HEK293 (cell line): ENCODE measurements at regions not wholly inside any gene's neighbourhood (a gene's known extent, or its start where the extent isn't known, plus 50 kb on each side); places are given as distances from the start of the nearest gene placed in this dataset.

Source experiments
- CTCF ChIA-PET: fragments of 350-600 bp; formaldehyde crosslinking; extraction: SDS; loops from one replicate; lab custom pipeline; 2021; ENCODE audit warnings: antibody characterized with exemption; lab: Yijun Ruan, JAX
- POLR2A ChIA-PET: fragments of 300-600 bp; formaldehyde crosslinking; extraction: SDS; loops from one replicate; lab custom pipeline; 2020; ENCODE audit warnings: antibody characterized with exemption, inconsistent platforms; lab: Yijun Ruan, JAX
- H3K27ac ChIP-seq: fragments of 200-500 bp; sonication (Bioruptor generic); 2 replicates; pipeline ENCODE4 v1.5.1; 2014; ENCODE audit warnings: low read depth, low read length, control low read depth, inconsistent platforms; ENCODE audit errors: extremely low read depth
- H3K36me3 ChIP-seq, 2 experiments: fragments of 200-500 bp in 1 of 2; sonication (Bioruptor generic) in 1 of 2; 1 replicate in 1 of 2; 2 replicates in 1 of 2; pipeline ENCODE4 v1.5.1; 2014 to 2017; ENCODE audit warnings: inconsistent platforms in 2 of 2, low read length in 2 of 2; ENCODE audit not compliant: control insufficient read depth in 2 of 2, insufficient read depth in 1 of 2
- H3K4me1 ChIP-seq: fragments of 200-500 bp; sonication (Bioruptor generic); 2 replicates; pipeline ENCODE4 v1.5.1; 2014; ENCODE audit warnings: mild to moderate bottlenecking, low read length, inconsistent platforms; ENCODE audit not compliant: control insufficient read depth, insufficient read depth
- H3K4me3 ChIP-seq: 2 replicates; pipeline ENCODE4 v1.5.1; 2011; ENCODE audit warnings: low read depth, mild to moderate bottlenecking, control low read depth, low read length, moderate library complexity
- H3K9me3 ChIP-seq: fragments of 200-500 bp; sonication (Bioruptor generic); 2 replicates; pipeline ENCODE4 v1.5.1; 2014; ENCODE audit warnings: low read depth, low read length, inconsistent platforms; ENCODE audit not compliant: control insufficient read depth, insufficient read depth
- BCL11B ChIP-seq: fragments of 450-650 bp; formaldehyde crosslinking; IDR thresholded peaks from 2 replicates; pipeline ENCODE4 v1.5.1; 2016; ENCODE audit warnings: low read depth, missing biosample characterization, missing genetic modification characterization
- HIC1 ChIP-seq: fragments of 450-650 bp; formaldehyde crosslinking; IDR thresholded peaks from 2 replicates; pipeline ENCODE4 v1.5.1; 2016; ENCODE audit warnings: missing biosample characterization, missing genetic modification characterization
- MEIS1 ChIP-seq: sonication (generic); formaldehyde crosslinking; IDR thresholded peaks from 2 replicates; pipeline ENCODE4 v1.8.1; 2022; ENCODE audit warnings: missing genetic modification reagents, mild to moderate bottlenecking, borderline replicate concordance
- TRIM28 ChIP-seq: IDR thresholded peaks from 2 replicates; pipeline ENCODE4 v1.6.1; 2011; ENCODE audit warnings: low read length, control low read depth, borderline replicate concordance
- YY1 ChIP-seq: fragments of 450-650 bp; formaldehyde crosslinking; IDR thresholded peaks from 2 replicates; pipeline ENCODE4 v1.5.1; 2018; ENCODE audit warnings: missing biosample characterization, missing genetic modification characterization
- ZNF138 ChIP-seq: fragments of 450-650 bp; formaldehyde crosslinking; IDR thresholded peaks from 2 replicates; pipeline ENCODE4 v1.5.1; 2016; ENCODE audit warnings: missing biosample characterization, missing genetic modification characterization, borderline replicate concordance
- ZNF18 ChIP-seq: fragments of 450-650 bp; formaldehyde crosslinking; IDR thresholded peaks from 2 replicates; pipeline ENCODE4 v1.5.1; 2016; ENCODE audit warnings: missing biosample characterization, missing genetic modification characterization
- ZNF26 ChIP-seq: fragments of 450-650 bp; formaldehyde crosslinking; IDR thresholded peaks from 2 replicates; pipeline ENCODE4 v1.5.1; 2016; ENCODE audit warnings: missing biosample characterization, missing genetic modification characterization
- ZNF513 ChIP-seq: fragments of 450-650 bp; IDR thresholded peaks from 2 replicates; pipeline ENCODE4 v1.5.1; 2018; ENCODE audit warnings: missing biosample characterization, missing genetic modification characterization
- ZNF560 ChIP-seq: fragments of 450-650 bp; formaldehyde crosslinking; IDR thresholded peaks from 2 replicates; pipeline ENCODE4 v1.5.1; 2017; ENCODE audit warnings: missing biosample characterization, missing genetic modification characterization, borderline replicate concordance
- ZNF561 ChIP-seq: fragments of 450-650 bp; IDR thresholded peaks from 2 replicates; pipeline ENCODE4 v1.5.1; 2018; ENCODE audit warnings: missing biosample characterization, missing genetic modification characterization, borderline replicate concordance
- ZNF654 ChIP-seq: fragments of 450-650 bp; formaldehyde crosslinking; IDR thresholded peaks from 2 replicates; pipeline ENCODE4 v1.5.1; 2016; ENCODE audit warnings: low read depth, missing biosample characterization, missing genetic modification characterization
- ZNF76 ChIP-seq: fragments of 450-650 bp; formaldehyde crosslinking; IDR thresholded peaks from 2 replicates; pipeline ENCODE4; 2016; ENCODE audit warnings: low read depth, missing biosample characterization, missing genetic modification characterization, borderline replicate concordance

GRCh38 chr17:56096026-56096810 lies 57.1 kb upstream of the ANKFN1 start (continued):
- TF ChIP-seq BCL11B (tag by site-specific recombination) (no peak), HIC1 (no peak), ZNF561 (tag by site-specific recombination) (no peak), ZNF560 (tag by site-specific recombination) (no peak), TRIM28 (no peak), ZNF138 (tag by site-specific recombination) (no peak)

- Histone ChIP-seq H3K4me3 (no peak overlapping the region), H3K27ac (no peak overlapping the region), H3K4me1 (no peaks in the 10 kb centered on the region), H3K9me3 (no peaks in the 10 kb centered on the region), H3K36me3 (no peaks in the 10 kb centered on the region)
- no peak for TF ChIP-seq MEIS1 (CRISPR knock-in tag)
- TF ChIP-seq ZNF26 (tag by site-specific recombination) = no peak
- TF ChIP-seq ZNF513 = no peak
- POLR2A ChIA-PET = no interaction called here
- CTCF ChIA-PET = interaction anchor here (0.6 kb wide), 1 partner anchor 388 kb away, joined by 3 read pairs; no protein-coding TSS in a partner anchor
Observed at GRCh38 chr17:56098746-56099145, 54.5 kb upstream of the ANKFN1 start.

- Histone ChIP-seq H3K4me1 (no peaks in the 10 kb centered on the region), H3K27ac (no peak overlapping the region), H3K36me3 (no peaks in the 10 kb centered on the region), H3K9me3 (no peaks in the 10 kb centered on the region), H3K4me3 (no peak overlapping the region)
- ChIA-PET POLR2A (no interaction called here), CTCF (no interaction called here)
- no peak for TF ChIP-seq ZNF18
- TF ChIP-seq ZNF76 (tag by site-specific recombination) = no peak
- TF ChIP-seq ZNF654 (tag by site-specific recombination) = no peak
- TF ChIP-seq YY1 (tag by site-specific recombination) = no peak
Observed at GRCh38 chr17:56099649-56100048, 53.6 kb upstream of the ANKFN1 start.
